Stimulated activated CD8-positive, alpha-beta memory T cell treated with anti-CD3 and anti-CD28 coated beads, Interleukin-12 subunit alpha, Interleukin-12 subunit beta, amount 100 ng/mL, for 1 hour (primary cell): ENCODE measurements at regions not wholly inside any gene's neighbourhood (a gene's known extent, or its start where the extent isn't known, plus 50 kb on each side); places are given as distances from the start of the nearest gene placed in this dataset.
"Not testable (repeated sequence)": the region's sequence is repeated elsewhere in the genome, so short reads cannot be mapped to it uniquely, and the experiment has no call there.

Source experiments
- DNase-seq: peaks from one replicate; pipeline ENCODE4 v3.0.0-alpha.2; 2020; ENCODE audit warnings: low read depth

DNA sequence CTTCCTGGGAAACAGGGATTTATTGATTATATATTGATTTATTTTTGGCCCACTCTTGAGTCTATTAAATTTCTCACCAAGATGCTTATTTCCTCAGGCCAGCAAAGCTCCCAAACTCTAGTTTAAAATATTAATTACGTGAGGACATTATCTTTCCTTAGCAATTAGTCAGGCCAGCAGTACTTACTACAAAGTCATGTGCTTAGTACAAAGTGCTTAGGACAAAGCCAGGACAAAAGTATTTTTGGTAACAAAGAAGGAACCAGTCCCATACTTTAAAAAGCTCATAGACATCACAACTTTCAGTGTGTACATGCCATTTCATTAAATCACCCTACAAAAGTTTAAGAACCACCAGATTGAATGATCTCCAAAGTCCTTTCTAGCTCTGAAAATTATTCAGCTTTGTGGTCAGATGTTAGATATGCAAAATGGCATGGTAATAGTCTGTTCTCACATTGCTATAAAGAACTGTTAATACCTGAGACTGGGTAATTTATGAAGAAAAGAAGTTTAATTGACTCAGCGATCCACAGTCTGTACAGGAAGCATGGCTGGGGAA lies 94.7 kb upstream of the PWP1 start:
- no peak for DNase-seq

GRCh38 chr12:107593713-107594381 lies 91.8 kb upstream of the PWP1 start:
- DNase-seq, result no peak

DNA sequence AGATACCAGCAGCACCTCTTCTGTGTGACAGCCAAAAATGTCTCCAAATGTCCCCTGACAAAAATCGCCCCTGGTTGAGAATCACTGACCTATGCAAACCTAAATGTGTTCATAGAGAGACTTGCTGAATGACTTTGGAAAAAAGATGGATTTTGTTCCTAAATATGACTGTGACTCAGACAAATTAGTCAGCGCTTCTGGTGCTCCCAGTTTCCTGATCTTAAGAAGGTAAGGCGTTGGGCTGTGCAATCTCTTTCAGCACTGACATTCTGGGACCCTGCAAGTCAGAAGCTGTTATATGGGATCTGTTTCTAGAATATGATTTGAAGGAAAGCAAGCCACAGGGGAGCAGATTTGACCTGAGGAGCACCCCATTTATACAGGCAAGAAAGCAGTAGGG lies 90.6 kb upstream of the PWP1 start:
- DNase-seq, result no peak

DNA sequence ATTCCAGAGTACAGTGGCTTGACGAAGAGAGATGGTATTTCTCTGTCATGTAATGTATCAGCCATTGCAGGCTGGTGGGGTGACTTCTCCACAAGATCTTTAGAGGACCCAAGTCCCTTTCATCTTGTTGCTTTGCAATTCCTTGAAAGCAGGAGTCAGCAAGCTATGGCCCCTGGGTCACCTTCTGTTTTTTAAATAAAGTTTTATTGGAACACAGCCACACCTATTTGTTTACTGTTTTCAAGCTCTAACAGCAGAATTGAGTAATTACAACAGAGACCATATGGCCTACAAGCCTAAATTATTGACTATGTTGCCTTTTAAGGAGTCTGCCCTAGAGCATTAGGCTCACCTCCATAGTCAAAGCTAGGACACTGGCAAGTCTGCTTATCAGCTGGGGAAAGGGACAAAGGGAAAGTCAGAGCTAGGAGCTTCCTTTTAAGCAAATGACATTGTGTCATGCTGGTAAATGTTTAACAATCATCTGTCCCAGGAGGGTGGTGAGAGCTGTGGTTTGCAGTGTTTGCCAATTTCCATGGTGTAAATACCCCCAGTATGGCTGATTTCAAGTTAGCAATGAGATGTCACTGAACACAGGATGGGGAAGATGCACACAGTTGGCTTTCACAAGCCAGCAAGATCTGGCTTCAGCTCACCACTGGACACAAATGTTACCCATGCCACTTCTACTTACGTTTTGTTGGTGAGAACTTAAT lies 87.7 kb upstream of the PWP1 start:
- DNase-seq, result no peak

GRCh38 chr12:107598906-107599305 lies 86.7 kb upstream of the PWP1 start:
- DNase-seq, result no peak

DNA sequence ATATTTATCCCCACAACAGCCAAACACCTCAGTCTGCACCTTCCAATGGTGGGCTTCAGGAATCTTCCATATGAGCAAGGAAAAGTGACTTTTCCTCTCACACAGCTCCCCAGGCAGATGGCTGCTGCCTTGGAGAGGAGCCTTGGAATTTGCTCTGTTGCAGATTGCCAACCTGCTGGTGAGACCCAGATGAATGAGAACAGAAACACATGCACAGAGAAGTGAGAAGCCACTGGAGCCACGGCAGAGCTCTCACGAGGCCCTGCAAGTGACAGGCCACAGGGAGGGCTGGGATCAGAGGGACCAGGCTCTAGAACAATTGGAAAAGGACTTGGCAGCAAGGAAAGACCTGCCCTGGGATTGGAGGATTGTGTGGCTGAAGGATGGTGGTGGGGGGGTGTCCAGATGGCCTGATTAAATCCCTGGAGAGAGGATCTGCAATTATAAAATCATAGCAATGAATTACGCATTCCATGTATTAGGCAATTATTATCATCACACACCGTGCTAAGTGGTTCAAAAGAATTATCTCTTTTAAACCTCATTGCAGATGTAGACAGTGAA lies 84.9 kb upstream of the PWP1 start:
- no peak for DNase-seq

GRCh38 chr12:107602446-107602845 lies 83.2 kb upstream of the PWP1 start:
- DNase-seq, result no peak

- DNase-seq, result no peak
These were observed 80.3 kb upstream of the PWP1 start for GRCh38 chr12:107605293-107605692.

DNA sequence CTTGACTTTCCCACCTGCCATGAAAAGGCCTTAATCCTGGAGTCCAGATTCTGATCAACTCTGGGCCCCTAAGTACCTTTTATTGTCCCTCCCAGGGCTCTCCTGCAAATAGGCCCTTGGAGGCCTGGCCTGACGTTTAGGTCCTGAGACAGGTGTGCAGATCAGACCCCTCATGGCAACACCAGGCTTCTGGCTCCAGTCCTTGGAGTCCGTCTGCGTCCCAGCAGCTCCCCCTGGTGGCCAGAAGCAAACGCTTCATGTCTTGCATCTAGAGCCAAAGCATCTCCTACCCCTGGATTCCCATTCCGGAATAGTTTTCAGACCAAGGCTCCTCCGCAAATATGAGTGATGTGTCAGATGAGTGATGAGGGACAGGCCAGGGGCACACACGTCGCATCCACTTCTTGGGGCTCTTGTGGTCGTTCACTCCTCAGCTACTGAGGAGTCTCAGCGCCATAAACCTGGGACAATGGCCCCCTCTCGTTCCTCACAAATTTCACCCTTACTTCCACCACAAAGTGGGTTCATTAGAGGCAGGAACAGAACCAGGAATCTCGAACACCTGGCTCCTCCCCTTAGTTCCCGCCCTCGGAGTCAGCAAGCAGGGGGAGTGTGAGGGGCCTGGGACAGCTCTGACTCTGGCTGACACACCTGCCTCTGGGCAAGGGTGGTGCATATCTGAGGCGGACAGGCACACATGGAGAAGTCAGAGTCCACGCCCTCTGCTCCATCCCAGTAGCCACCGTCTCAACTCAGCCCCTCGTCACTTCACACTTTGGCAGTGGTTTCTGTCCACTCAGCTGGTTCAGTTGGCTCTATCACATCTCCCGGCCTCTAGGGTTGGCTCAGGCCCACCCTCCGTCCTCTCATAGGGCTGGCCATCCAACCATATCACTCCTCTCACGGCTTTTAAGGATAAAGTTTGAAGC lies 77.9 kb upstream of the PWP1 start:
- DNase-seq, result peak; percentile 68

- not testable (repeated sequence) for DNase-seq
These were observed 76.8 kb upstream of the PWP1 start for GRCh38 chr12:107608779-107609178.

GRCh38 chr12:107610021-107610859 lies 75.4 kb upstream of the PWP1 start:
- no peak for DNase-seq

- no peak for DNase-seq
These were observed 73.1 kb upstream of the PWP1 start for GRCh38 chr12:107612508-107612907.

DNA sequence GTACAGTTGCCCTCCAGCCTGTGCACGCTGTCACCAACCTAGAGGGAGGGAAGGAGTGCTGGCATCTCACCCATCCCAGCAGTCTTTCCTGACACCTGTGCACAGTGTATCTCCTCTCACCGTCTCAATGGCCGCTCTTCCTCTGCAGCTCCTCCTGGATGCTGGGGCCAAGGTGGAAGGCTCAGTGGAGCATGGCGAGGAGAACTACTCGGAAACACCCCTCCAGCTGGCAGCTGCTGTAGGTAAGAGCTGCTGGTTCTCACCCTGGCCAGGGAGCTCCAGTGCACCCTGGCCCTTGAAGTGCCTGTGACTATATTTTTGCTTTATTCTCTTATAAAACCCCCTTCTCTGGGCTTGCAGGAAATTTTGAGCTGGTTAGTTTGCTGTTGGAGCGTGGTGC lies 68.7 kb upstream of the PWP1 start:
- no peak for DNase-seq

DNA sequence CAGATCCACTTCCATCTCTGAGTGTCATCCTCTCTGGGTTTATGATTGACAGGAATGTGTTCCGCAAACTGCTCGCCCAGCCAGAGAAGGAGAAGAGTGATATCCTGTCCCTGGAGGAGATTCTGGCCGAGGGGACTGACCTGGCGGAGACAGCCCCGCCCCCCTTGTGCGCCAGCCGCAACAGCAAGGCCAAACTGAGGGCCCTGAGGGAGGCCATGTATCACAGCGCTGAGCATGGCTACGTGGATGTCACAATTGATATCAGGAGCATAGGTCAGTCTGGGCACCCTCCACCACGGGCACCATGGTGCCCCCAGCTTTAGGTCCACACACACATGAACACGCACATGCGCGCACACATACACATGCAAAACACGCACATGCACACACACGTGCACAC lies 67.5 kb upstream of the PWP1 start:
- DNase-seq, result no peak

GRCh38 chr12:107619831-107620230 lies 65.8 kb upstream of the PWP1 start:
- no peak for DNase-seq

DNA sequence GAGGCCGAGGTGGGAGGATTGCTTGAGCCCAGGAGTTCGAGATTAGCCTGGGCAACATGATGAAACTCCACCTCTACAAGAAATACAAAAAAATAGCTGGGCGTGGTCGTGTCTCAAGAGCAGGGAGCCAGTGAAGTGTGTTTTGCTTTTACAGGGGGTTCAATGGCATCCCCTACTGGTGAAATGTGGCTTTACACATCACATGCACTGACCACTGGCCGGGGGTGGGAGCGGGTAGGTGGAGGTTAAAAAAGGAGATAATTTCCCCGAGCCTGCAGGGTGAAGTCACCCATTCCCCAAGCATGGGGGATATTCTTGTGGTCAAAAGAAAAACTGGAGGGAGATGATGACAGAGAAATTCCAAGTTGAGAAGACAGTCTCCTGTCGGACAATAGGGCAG lies 63.6 kb upstream of the PWP1 start:
- DNase-seq, result no peak

- DNase-seq, result no peak
These were observed 61.1 kb upstream of the PWP1 start for GRCh38 chr12:107624493-107624892.

- no peak for DNase-seq
These were observed 53.9 kb upstream of the PWP1 start for GRCh38 chr12:107631715-107632114.

- no peak for DNase-seq
These were observed 53.4 kb upstream of the PWP1 start for GRCh38 chr12:107632246-107632645.

GRCh38 chr12:107634530-107634929 lies 51.1 kb upstream of the PWP1 start:
- DNase-seq, result no peak

DNA sequence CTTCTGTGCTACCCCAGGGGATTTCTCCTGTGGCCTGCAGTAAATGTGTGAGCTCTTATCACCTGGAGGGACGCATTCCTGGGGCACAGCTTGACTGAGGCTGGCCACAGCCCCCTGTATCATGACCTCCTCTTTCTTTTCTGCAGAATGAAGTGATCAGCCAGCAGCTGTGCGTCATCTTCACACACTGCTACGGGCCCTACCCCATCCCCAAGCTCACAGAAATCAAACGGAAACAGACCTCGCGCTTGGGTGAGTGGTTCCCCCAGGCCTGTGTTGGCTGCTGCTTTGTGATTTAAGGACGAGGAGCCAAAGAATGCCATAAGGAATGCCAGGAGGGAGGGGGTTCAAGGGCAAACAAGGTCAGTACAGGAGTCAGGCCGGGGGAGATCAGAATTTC lies 50.5 kb upstream of the PWP1 start:
- DNase-seq, result no peak
